Duodenal mucosa (tissue), 2 donors: ENCODE measurements at regions not wholly inside any gene's neighbourhood (a gene's known extent, or its start where the extent isn't known, plus 50 kb on each side); places are given as distances from the start of the nearest gene placed in this dataset.
"Not testable (repeated sequence)": the region's sequence is repeated elsewhere in the genome, so short reads cannot be mapped to it uniquely, and the experiment has no call there.

Source experiments
- H3K27ac ChIP-seq: one replicate; pipeline ENCODE4 v1.7.0; 2013; ENCODE audit warnings: low read depth, low read length
- H3K27me3 ChIP-seq, 2 donors: one replicate each; pipeline ENCODE4 v1.7.0; 2013; ENCODE audit warnings: low read length in 2 of 2, control low read depth in 1 of 2; ENCODE audit not compliant: insufficient read depth in 2 of 2, control insufficient read depth in 1 of 2
- H3K36me3 ChIP-seq, 2 donors: one replicate each; pipeline ENCODE4 v1.7.0; 2013; ENCODE audit warnings: low read length in 2 of 2, control low read depth in 1 of 2; ENCODE audit not compliant: insufficient read depth in 2 of 2, control insufficient read depth in 1 of 2
- H3K4me1 ChIP-seq, 2 donors: one replicate each; pipeline ENCODE4 v1.7.0; 2013; ENCODE audit warnings: low read length in 2 of 2, control low read depth in 1 of 2; ENCODE audit not compliant: insufficient read depth in 2 of 2, control insufficient read depth in 1 of 2
- H3K4me3 ChIP-seq, 2 donors: one replicate each; pipeline ENCODE4 v1.7.0; 2013; ENCODE audit warnings: low read length in 2 of 2, low read depth in 1 of 2
- H3K9ac ChIP-seq, 2 donors: one replicate each; pipeline ENCODE4 v1.7.0; 2013; ENCODE audit warnings: low read length in 2 of 2, low read depth in 1 of 2
- H3K9me3 ChIP-seq, 2 donors: one replicate each; pipeline ENCODE4 v1.7.0; 2013; ENCODE audit warnings: low read length in 2 of 2, control low read depth in 1 of 2; ENCODE audit not compliant: control insufficient read depth in 1 of 2

GRCh38 chr10:131555406-131555805 lies 243.9 kb upstream of the TCERG1L start:
- no peaks in the 10 kb centered on the region for H3K9me3 ChIP-seq
- H3K4me1 ChIP-seq = no peaks in the 10 kb centered on the region
- H3K36me3 ChIP-seq = no peaks in the 10 kb centered on the region
- H3K27ac ChIP-seq = no peak overlapping the region
- H3K27me3 ChIP-seq = no peaks in the 10 kb centered on the region
- H3K9ac ChIP-seq = no peak overlapping the region
- H3K4me3 ChIP-seq = no peak overlapping the region

- Histone ChIP-seq H3K27ac (no peak overlapping the region), H3K36me3 (no peaks in the 10 kb centered on the region), H3K27me3 (no peaks in the 10 kb centered on the region), H3K9ac (no peak overlapping the region), H3K4me1 (no peaks in the 10 kb centered on the region), H3K9me3 (no peaks in the 10 kb centered on the region), H3K4me3 (no peak overlapping the region)
These were observed 244.8 kb upstream of the TCERG1L start for GRCh38 chr10:131556061-131556896.

- Histone ChIP-seq H3K9ac (no peak overlapping the region), H3K36me3 (no peaks in the 10 kb centered on the region), H3K27me3 (no peaks in the 10 kb centered on the region), H3K4me1 (no peaks in the 10 kb centered on the region), H3K9me3 (no peaks in the 10 kb centered on the region), H3K4me3 (no peak overlapping the region), H3K27ac (no peak overlapping the region)
These were observed 245.5 kb upstream of the TCERG1L start for GRCh38 chr10:131556897-131557495.

GRCh38 chr10:131557956-131558355 lies 246.4 kb upstream of the TCERG1L start:
- not testable (repeated sequence) for H3K9me3 ChIP-seq, H3K4me3 ChIP-seq, H3K9ac ChIP-seq, H3K27me3 ChIP-seq, H3K27ac ChIP-seq, H3K4me1 ChIP-seq, H3K36me3 ChIP-seq

GRCh38 chr10:131559450-131559911 lies 248.0 kb upstream of the TCERG1L start:
- Histone ChIP-seq H3K4me1 (no peaks in the 10 kb centered on the region), H3K9me3 (no peaks in the 10 kb centered on the region), H3K36me3 (no peaks in the 10 kb centered on the region), H3K27ac (no peak overlapping the region), H3K27me3 (no peaks in the 10 kb centered on the region), H3K9ac (no peak overlapping the region), H3K4me3 (no peak overlapping the region)

- Histone ChIP-seq H3K27me3 (no peaks in the 10 kb centered on the region), H3K4me1 (no peaks in the 10 kb centered on the region), H3K36me3 (no peaks in the 10 kb centered on the region), H3K27ac (no peak overlapping the region), H3K9ac (no peak overlapping the region), H3K4me3 (no peak overlapping the region), H3K9me3 (no peaks in the 10 kb centered on the region)
These were observed 248.6 kb upstream of the TCERG1L start for GRCh38 chr10:131560166-131560565.

- no peaks in the 10 kb centered on the region for H3K4me1 ChIP-seq
- H3K36me3 ChIP-seq = no peaks in the 10 kb centered on the region
- no peaks in the 10 kb centered on the region for H3K27me3 ChIP-seq
These were observed 249.3 kb upstream of the TCERG1L start for GRCh38 chr10:131560706-131561355.

GRCh38 chr10:131561897-131562296 lies 250.4 kb upstream of the TCERG1L start:
- Histone ChIP-seq H3K9ac (no peak overlapping the region), H3K9me3 (no peaks in the 10 kb centered on the region), H3K4me1 (no peaks in the 10 kb centered on the region), H3K27ac (no peak overlapping the region), H3K27me3 (no peaks in the 10 kb centered on the region), H3K36me3 (no peaks in the 10 kb centered on the region), H3K4me3 (no peak overlapping the region)

More at GRCh38 chr10:131560706-131561355, 249.3 kb upstream of the TCERG1L start:
- Histone ChIP-seq H3K9ac (no peak overlapping the region), H3K27ac (no peak overlapping the region), H3K4me3 (no peak overlapping the region), H3K9me3 (no peaks in the 10 kb centered on the region)

GRCh38 chr10:131563411-131563810 lies 251.9 kb upstream of the TCERG1L start:
- Histone ChIP-seq H3K4me1 (no peaks in the 10 kb centered on the region), H3K4me3 (no peak overlapping the region), H3K9ac (no peak overlapping the region), H3K36me3 (no peaks in the 10 kb centered on the region), H3K27ac (no peak overlapping the region), H3K27me3 (no peaks in the 10 kb centered on the region), H3K9me3 (no peaks in the 10 kb centered on the region)
